IPS-18a (cell line): ENCODE measurements at regions not wholly inside any gene's neighbourhood (a gene's known extent, or its start where the extent isn't known, plus 50 kb on each side); places are given as distances from the start of the nearest gene placed in this dataset.

Source experiments
- H3K27ac ChIP-seq: one replicate; pipeline ENCODE4 v1.5.1; 2013; ENCODE audit warnings: low read length
- H3K27me3 ChIP-seq: one replicate; pipeline ENCODE4 v1.6.1; 2013; ENCODE audit warnings: mild to moderate bottlenecking, low read length; ENCODE audit not compliant: control insufficient read depth, insufficient read depth
- H3K36me3 ChIP-seq: one replicate; pipeline ENCODE4 v1.6.1; 2013; ENCODE audit warnings: low read depth, low read length; ENCODE audit not compliant: control insufficient read depth
- H3K4me1 ChIP-seq: one replicate; pipeline ENCODE4 v1.6.1; 2013; ENCODE audit warnings: low read depth, low read length; ENCODE audit not compliant: control insufficient read depth
- H3K4me3 ChIP-seq: one replicate; pipeline ENCODE4 v1.5.1; 2013; ENCODE audit warnings: low read length
- H3K9ac ChIP-seq: one replicate; pipeline ENCODE4 v1.6.1; 2013; ENCODE audit warnings: mild to moderate bottlenecking, low read length, moderate library complexity
- H3K9me3 ChIP-seq: one replicate; pipeline ENCODE4 v1.6.1; 2013; ENCODE audit warnings: low read depth, low read length; ENCODE audit not compliant: control insufficient read depth

DNA sequence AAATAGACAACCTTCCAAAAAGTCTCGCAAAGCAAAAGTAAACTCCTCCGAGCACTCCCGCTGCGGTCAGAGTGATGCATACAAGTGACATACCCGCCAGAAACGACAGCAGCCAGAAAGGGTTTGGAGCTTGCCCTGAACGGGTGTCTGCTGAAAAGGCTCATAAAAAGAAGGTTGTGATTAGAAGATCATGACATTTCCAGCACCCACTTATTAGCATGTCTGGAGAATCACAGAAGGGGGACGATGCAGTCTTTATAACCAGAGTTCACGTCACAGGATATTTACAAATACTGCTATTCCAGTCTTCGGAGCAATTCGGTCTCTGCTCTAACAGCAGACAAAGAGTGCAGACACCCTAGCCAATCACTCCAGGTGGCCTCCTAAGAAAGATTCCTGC, 59.1 kb upstream of the FRMD4B start:
- Histone ChIP-seq H3K9me3 (no peaks in the 10 kb centered on the region), H3K4me3 (no peak overlapping the region), H3K27ac (no peak overlapping the region), H3K9ac (no peak overlapping the region), H3K4me1 (peaks cover 8% of the 10 kb centered on the region), H3K36me3 (no peaks in the 10 kb centered on the region), H3K27me3 (no peaks in the 10 kb centered on the region)

GRCh38 chr3:69443457-69443920, 57.6 kb upstream of the FRMD4B start:
- peaks cover 8% of the 10 kb centered on the region for H3K4me1 ChIP-seq
- H3K9me3 ChIP-seq = no peaks in the 10 kb centered on the region

GRCh38 chr3:69442771-69443311, 57.0 kb upstream of the FRMD4B start:
- peaks cover 8% of the 10 kb centered on the region for H3K4me1 ChIP-seq
- no peak overlapping the region for H3K9ac ChIP-seq
- H3K9me3 ChIP-seq = no peaks in the 10 kb centered on the region
- H3K4me3 ChIP-seq = no peak overlapping the region
- H3K27me3 ChIP-seq = no peaks in the 10 kb centered on the region
- no peak overlapping the region for H3K27ac ChIP-seq
- H3K36me3 ChIP-seq = no peaks in the 10 kb centered on the region

More at GRCh38 chr3:69443457-69443920, 57.6 kb upstream of the FRMD4B start:
- H3K36me3 ChIP-seq = no peaks in the 10 kb centered on the region
- no peak overlapping the region for H3K9ac ChIP-seq
- no peak overlapping the region for H3K27ac ChIP-seq
- no peaks in the 10 kb centered on the region for H3K27me3 ChIP-seq
- no peak overlapping the region for H3K4me3 ChIP-seq

GRCh38 chr3:69441732-69442131, 55.8 kb upstream of the FRMD4B start:
- H3K4me3 ChIP-seq = no peak overlapping the region
- no peaks in the 10 kb centered on the region for H3K36me3 ChIP-seq
- no peak overlapping the region for H3K27ac ChIP-seq
- H3K9ac ChIP-seq = no peak overlapping the region
- H3K27me3 ChIP-seq = no peaks in the 10 kb centered on the region
- H3K9me3 ChIP-seq = no peaks in the 10 kb centered on the region
- H3K4me1 ChIP-seq = peaks cover 8% of the 10 kb centered on the region

GRCh38 chr3:69441040-69441439, 55.2 kb upstream of the FRMD4B start:
- no peak overlapping the region for H3K27ac ChIP-seq

GRCh38 chr3:69439643-69440270, 53.9 kb upstream of the FRMD4B start:
- H3K9ac ChIP-seq = no peak overlapping the region
- no peaks in the 10 kb centered on the region for H3K27me3 ChIP-seq
- no peaks in the 10 kb centered on the region for H3K9me3 ChIP-seq
- H3K27ac ChIP-seq = no peak overlapping the region
- no peaks in the 10 kb centered on the region for H3K36me3 ChIP-seq
- H3K4me3 ChIP-seq = no peak overlapping the region
- H3K4me1 ChIP-seq = peaks cover 8% of the 10 kb centered on the region

More at GRCh38 chr3:69441040-69441439, 55.2 kb upstream of the FRMD4B start:
- no peaks in the 10 kb centered on the region for H3K27me3 ChIP-seq
- no peak overlapping the region for H3K4me3 ChIP-seq
- H3K36me3 ChIP-seq = no peaks in the 10 kb centered on the region
- no peak overlapping the region for H3K9ac ChIP-seq
- H3K9me3 ChIP-seq = no peaks in the 10 kb centered on the region
- peaks cover 8% of the 10 kb centered on the region for H3K4me1 ChIP-seq

- Histone ChIP-seq H3K4me1 (peaks cover 8% of the 10 kb centered on the region), H3K9me3 (no peaks in the 10 kb centered on the region), H3K4me3 (no peak overlapping the region), H3K27ac (no peak overlapping the region), H3K27me3 (no peaks in the 10 kb centered on the region), H3K36me3 (no peaks in the 10 kb centered on the region), H3K9ac (no peak overlapping the region)
Observed at GRCh38 chr3:69438476-69438875, 52.6 kb upstream of the FRMD4B start.

GRCh38 chr3:69435274-69436265, 49.7 kb upstream of the FRMD4B start:
- no peak overlapping the region for H3K9ac ChIP-seq
- H3K9me3 ChIP-seq = no peaks in the 10 kb centered on the region
- no peak overlapping the region for H3K4me3 ChIP-seq
- H3K27ac ChIP-seq = no peak overlapping the region
- no peaks in the 10 kb centered on the region for H3K36me3 ChIP-seq
- no peaks in the 10 kb centered on the region for H3K27me3 ChIP-seq
- H3K4me1 ChIP-seq = no peaks in the 10 kb centered on the region
